Gastroesophageal sphincter (tissue), 3 donors: ENCODE measurements at regions not wholly inside any gene's neighbourhood (a gene's known extent, or its start where the extent isn't known, plus 50 kb on each side); places are given as distances from the start of the nearest gene placed in this dataset.

Experiments used
- POLR2A ChIP-seq, 2 donors: fragments of 450-650 bp; IDR thresholded peaks; one replicate each; pipeline ENCODE4 v1.6.1; 2017; ENCODE audit warnings: antibody characterized with exemption in 2 of 2, mild to moderate bottlenecking in 2 of 2, moderate library complexity in 1 of 2
- TF ChIP-seq, protein P1 (sequence below), 4 experiments: fragments of 200-600 bp in 2 of 4; fragments of 450-650 bp in 2 of 4; sonication (generic) in 1 of 4; IDR thresholded peaks; one replicate each; pipeline ENCODE4 v1.5.1; 2017 to 2019; ENCODE audit warnings: antibody characterized with exemption in 4 of 4, mild to moderate bottlenecking in 2 of 4, moderate library complexity in 2 of 4

DNA sequence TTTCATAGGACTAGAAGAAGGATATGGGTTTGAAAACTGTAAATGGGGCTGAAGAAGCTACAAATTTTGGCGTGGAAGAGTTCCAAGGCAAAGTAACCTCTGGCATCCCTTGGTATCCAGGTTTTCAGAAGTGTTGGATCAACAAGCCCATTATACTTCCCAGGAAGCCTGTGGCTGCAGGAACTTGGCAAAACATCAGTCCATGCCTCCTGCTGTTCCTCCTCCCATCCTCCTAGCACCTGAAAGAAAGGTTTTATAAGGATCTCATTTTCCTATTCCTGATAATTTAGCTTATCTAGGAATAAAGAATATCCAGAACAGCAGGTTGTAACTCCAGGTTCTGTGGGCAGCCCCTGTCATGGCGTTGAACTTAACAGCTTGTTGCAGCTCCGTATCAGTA is 72.5 kb upstream of the LPAR1 start:
- TF ChIP-seq, protein P1, sequence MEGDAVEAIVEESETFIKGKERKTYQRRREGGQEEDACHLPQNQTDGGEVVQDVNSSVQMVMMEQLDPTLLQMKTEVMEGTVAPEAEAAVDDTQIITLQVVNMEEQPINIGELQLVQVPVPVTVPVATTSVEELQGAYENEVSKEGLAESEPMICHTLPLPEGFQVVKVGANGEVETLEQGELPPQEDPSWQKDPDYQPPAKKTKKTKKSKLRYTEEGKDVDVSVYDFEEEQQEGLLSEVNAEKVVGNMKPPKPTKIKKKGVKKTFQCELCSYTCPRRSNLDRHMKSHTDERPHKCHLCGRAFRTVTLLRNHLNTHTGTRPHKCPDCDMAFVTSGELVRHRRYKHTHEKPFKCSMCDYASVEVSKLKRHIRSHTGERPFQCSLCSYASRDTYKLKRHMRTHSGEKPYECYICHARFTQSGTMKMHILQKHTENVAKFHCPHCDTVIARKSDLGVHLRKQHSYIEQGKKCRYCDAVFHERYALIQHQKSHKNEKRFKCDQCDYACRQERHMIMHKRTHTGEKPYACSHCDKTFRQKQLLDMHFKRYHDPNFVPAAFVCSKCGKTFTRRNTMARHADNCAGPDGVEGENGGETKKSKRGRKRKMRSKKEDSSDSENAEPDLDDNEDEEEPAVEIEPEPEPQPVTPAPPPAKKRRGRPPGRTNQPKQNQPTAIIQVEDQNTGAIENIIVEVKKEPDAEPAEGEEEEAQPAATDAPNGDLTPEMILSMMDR (IDR thresholded peaks at IDR 0.05): no peak
- no peak for TF ChIP-seq POLR2A (IDR thresholded peaks at IDR 0.05)
